ENCODE measurements at regions not wholly inside any gene's neighbourhood (a gene's known extent, or its start where the extent isn't known, plus 50 kb on each side); places are given as distances from the start of the nearest gene placed in this dataset.

DNA sequence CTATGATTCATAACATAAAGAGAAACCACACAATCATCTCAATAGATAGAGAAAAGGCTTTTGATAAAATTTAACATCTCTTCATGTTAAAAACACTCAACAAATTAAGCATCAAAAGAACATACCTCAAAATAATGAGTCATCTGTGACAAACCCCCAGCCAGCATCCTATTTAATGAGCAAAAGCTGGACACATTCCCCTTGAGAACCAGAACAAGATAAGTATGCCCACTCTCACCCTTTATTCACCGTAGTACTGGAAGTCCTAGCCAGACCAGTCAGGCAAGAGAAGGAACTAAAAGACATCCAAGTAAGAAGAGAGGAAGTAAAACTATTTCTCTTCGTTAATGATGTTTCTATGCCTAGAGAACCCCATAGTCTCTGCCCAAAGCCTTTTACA lies 507.2 kb downstream of the PABPC4L start:
- TF ChIP-seq POLR2A (IDR thresholded peaks at IDR 0.05; ENCODE audit: low read length) (no peak), GATA1 (IDR thresholded peaks at IDR 0.05; ENCODE audit: low read depth, low read length) (no peak)
